ENCODE measurements at regions not wholly inside any gene's neighbourhood (a gene's known extent, or its start where the extent isn't known, plus 50 kb on each side); places are given as distances from the start of the nearest gene placed in this dataset.
A peak's percentile ranks its signal among the peaks of the same experiment; 100 is the strongest.
"Not testable (repeated sequence)": the region's sequence is repeated elsewhere in the genome, so short reads cannot be mapped to it uniquely, and the experiment has no call there.

GRCh38 chr10:124161601-124162000 is 68.2 kb upstream of the CHST15 start:
- ATAC-seq = no peak

- ATAC-seq = no peak
Observed at GRCh38 chr10:124160943-124161582, 67.7 kb upstream of the CHST15 start.

GRCh38 chr10:124160176-124160575 is 66.8 kb upstream of the CHST15 start:
- no peak for ATAC-seq

GRCh38 chr10:124159153-124159552 is 65.8 kb upstream of the CHST15 start:
- no peak for ATAC-seq

GRCh38 chr10:124158592-124158991 is 65.2 kb upstream of the CHST15 start:
- no peak for ATAC-seq

- ATAC-seq = no peak
Observed at GRCh38 chr10:124157271-124157681, 63.9 kb upstream of the CHST15 start.

GRCh38 chr10:124156524-124157260 is 63.3 kb upstream of the CHST15 start:
- no peak for ATAC-seq

- ATAC-seq = no peak
Observed at GRCh38 chr10:124155781-124156435, 62.5 kb upstream of the CHST15 start.

GRCh38 chr10:124153023-124153826 is 59.8 kb upstream of the CHST15 start:
- peak; percentile 86 for ATAC-seq

- peak; percentile 77 for ATAC-seq
Observed at GRCh38 chr10:124152139-124153022, 59.0 kb upstream of the CHST15 start.

- no peak for ATAC-seq
Observed at GRCh38 chr10:124151466-124152095, 58.2 kb upstream of the CHST15 start.

- ATAC-seq = no peak
Observed at GRCh38 chr10:124150807-124151417, 57.5 kb upstream of the CHST15 start.

GRCh38 chr10:124150189-124150806 is 56.9 kb upstream of the CHST15 start:
- no peak for ATAC-seq

- ATAC-seq = no peak
Observed at GRCh38 chr10:124149189-124150042, 56.0 kb upstream of the CHST15 start.

GRCh38 chr10:124148509-124149188 is 55.3 kb upstream of the CHST15 start:
- not testable (repeated sequence) for ATAC-seq

GRCh38 chr10:124146483-124146882 is 53.1 kb upstream of the CHST15 start:
- ATAC-seq = no peak

GRCh38 chr10:124145109-124145870 is 51.9 kb upstream of the CHST15 start:
- peak; percentile 40 for ATAC-seq

GRCh38 chr10:124144536-124144935 is 51.1 kb upstream of the CHST15 start:
- ATAC-seq = peak; percentile 14
